NCI-H2029 treated with DMSO at 0.1 percent for 48 hours (cell line): ENCODE measurements at regions not wholly inside any gene's neighbourhood (a gene's known extent, or its start where the extent isn't known, plus 50 kb on each side); places are given as distances from the start of the nearest gene placed in this dataset.

Source experiments
- DNase-seq: peaks from one replicate; lab custom pipeline; 2025; lab: John Stamatoyannopoulos, UW

DNA sequence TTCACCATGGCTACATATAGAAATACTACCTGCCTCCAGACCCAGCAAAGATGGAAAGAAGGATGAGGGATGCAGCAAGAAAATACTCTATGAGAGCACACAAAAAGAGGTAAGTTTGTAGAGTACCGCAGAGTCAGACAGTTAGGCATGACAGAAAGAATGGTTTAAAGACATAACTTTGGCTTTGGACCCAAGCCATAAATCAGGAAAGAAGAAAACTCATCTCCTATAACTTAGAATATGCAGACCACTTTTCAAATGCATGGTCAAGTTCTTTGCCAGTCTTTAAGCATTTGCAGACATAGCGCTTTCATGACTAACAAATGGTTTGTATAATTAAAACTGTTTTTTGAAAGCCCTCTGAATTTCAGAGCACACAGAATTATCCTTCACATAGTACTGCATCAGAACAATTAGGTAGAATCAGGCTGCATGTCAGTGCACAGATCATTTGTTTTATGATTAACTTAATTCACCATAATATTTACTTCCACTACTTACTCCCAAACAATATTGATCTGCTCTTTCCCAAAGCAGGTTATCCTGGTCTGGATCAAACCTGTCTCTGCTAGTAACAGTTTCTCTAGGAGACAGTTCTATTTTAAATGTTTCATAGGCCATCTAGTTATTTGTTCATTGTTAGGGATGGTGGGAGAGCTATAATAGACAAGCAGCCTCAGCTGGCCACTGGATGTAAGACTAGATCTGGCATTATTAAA is 280.7 kb upstream of the NR5A2 start:
- DNase-seq = no peak

DNA sequence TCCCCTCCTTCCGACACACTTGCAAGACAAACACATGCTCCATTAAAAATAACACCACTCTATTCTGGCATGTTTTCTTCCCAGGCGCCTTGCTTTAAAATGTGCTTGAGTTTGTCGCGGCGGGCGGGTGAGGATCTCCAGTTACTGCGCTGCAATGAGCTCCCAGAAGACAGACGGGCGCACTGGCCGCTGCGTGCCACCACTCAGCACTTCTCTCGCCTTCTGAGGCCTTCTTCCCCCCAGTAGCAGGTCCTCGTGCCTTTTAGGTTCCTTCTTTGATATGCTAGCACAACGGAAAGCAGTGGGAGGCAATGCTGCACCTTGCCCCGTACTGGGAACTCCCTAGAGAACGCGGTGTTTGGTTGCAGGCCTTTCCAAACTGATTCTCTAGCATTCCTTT is 279.5 kb upstream of the NR5A2 start:
- no peak for DNase-seq

DNA sequence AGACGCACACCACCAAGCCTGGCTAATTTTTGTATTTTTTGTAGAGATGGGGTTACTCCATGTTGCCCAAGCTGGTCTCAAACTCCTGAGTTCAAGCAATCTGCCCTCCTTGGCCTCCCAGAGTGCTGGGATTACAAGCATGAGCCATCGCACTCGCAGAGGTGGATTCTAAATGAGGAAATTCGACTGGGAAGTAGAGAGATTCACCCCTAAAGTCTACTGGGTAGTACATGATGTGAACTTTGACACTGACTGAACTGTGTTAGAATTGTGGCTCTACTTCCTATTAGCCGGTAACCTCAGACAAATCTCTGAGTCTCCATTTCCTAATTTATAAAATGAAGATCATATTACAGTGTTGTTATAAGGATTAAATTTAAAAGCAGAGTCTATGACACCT is 276.0 kb upstream of the NR5A2 start:
- DNase-seq = no peak

DNA sequence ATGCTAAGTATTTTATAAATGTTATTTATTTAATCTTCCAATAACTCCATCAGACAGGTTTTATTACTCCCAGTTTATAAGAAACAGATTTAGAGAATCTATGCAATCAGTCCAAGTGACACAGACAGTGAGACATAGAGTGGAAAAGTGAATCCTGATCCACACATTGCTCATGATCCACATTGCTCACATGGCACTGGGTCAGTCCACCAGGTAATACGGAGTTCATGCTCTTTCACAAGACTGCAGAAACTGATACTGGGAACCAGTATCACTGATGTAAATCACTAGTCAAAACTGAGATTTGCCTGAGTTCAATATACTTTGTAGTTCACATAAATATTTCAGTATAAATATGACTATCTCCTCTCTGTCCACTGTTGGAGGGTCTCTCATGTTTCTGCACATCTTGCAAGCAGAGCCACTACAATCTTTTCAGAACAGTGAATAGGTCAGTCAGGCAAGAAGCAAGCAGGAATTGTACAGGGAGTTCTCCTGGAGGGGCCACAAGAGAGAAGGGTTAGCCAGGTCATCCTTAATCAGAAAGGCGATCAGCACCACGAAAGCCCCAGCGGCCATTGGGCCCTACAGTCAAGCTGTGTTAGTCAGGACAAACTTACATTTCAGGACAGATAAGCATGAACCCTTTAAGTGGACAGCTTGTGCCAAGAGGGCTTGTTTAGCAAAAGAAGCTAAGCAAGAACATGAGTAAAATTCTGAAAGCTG is 275.4 kb upstream of the NR5A2 start:
- no peak for DNase-seq

DNA sequence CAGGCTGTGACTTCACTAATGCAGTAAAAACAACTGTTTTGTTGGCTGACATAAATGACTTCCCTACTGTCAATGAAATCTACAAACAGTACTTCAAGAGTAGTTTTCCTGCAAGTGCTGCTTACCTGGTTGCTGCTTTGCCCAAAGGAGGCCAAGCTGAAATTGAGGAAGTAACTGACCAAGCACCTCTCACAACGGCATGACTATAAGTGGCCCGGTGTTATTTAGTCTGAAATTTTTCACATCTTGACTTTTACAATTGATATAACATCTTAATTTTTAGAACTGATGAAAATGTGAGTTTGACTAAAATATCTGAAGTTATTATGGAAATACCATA is 274.9 kb upstream of the NR5A2 start:
- DNase-seq = no peak

DNA sequence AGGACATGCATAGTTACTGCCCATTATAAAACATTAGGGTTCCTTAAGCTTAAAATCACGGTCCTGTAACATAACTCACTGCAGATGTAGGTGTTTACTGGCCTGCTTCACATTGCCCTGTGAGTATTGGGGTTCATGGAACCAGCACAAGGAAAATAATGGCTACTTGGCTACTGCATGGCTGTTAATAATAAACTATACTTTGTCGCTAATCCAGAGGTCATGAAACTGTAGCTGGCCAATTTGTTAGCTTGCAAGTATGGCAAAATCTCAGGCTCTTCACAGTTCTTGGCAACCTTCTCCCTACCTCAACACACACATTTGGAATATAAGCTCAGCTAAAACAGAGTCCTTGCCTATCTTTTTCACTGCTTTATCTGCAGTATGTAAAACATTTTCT is 274.0 kb upstream of the NR5A2 start:
- DNase-seq = no peak

DNA sequence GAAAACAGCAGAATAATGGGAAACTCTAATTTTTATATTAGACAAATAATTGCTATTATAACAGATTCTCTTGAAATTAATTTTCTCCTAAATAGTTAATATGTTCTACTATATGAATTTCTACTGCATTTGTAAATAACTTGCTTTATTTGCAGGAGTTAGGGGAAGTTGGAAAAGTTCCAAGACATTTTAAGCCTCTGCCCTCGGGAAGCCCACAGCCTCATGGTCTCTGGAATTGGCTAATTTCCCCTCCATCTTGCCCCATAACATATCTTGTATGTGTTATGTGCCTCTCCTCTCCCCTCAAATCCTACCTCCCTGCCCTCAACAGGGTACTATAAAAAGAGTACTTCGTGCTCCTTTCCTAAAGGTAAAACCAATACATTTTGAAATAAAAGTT is 271.4 kb upstream of the NR5A2 start:
- DNase-seq = no peak

DNA sequence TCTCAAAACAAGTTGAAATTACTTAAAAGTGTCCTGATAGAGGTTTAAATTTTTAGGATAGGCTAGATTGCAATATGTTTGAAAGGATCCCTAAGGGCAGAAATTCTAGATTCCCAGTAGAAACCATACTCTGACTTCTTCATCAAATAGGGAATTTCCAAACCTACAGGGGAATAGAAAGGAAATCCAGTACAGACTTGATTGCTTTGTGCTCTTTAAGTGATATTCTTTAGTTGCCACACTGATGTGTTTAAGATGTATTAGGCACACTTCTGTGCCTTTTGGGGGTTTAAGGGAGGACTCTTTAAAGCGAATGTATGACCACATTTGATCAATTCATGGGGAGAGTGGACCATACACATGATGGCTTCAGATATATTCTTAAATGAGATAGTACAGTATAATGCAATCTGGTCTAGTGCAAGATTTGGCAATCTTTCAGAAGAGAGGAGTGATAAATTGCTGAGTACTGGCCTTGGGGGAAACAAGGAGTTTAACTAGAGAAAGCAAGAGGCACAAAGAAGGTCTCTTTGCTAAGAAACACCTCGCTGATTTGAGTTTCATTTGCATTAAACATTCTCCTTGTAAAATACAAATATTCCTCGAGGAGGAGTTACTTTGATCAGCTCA is 268.8 kb upstream of the NR5A2 start:
- DNase-seq = no peak

DNA sequence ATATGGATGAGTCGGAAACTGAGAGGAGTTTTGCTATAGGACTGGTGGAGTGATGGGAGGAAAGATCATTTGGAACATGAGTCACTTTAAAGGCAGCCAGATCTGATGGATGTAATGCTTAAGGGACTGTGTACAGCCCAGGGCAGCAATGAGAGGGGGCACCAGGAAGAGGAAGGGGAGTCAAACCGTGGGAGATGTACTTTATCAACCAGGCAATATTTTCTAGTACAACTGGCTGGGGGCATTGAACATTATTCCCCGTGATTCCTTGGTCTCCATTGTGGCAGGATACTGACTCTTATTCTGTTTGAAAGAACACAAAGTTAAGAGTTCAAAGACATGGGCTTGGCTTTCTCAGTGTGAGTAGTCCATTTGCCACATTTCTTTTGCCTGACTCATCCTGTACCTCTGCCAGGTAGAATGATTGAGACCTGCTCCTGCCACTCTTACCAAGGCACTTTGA is 268.2 kb upstream of the NR5A2 start:
- no peak for DNase-seq

DNA sequence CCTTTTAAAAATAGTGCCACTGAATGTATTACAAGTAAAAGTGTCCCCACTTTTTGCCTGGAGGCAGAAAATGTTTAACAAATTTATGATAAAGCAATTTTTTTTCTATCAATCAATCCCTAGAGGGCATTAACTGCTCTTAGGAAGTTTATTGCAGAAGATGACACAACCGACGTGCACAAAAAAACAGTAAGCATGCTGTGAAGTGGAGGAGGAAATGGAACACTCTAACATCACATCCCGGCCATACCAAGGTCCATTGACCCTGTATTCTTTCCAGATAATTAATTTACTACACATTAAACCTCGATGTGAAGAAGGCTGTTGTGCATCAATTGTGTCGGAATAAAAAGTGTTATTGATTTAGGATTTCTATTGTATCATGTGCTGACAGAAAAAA is 264.9 kb upstream of the NR5A2 start:
- no peak for DNase-seq

DNA sequence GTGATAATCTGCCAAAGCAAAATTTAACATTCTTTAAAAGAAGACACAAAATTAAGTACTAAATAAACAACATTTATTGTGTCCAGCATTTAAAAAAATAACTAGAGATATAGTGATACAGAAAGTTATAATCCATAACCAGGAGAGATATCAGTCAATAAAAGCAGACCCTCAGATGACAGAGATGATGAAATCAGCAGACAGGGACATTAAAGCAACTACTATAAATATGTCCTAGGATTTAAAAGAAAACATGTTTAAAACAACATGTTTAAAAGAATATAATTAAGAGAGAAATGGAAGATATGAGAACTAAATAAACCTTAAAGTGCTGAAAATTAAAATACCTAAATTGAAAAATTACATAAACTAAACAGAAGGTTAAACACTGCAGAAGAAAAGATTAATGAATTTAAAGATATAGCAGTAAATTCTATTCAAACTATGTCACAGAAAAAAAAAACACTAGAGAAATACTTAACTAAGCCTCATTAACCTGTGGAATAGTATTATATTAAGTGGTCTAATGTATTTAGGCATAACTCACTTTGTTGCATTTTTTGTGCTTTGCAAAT is 261.2 kb upstream of the NR5A2 start:
- DNase-seq = no peak

DNA sequence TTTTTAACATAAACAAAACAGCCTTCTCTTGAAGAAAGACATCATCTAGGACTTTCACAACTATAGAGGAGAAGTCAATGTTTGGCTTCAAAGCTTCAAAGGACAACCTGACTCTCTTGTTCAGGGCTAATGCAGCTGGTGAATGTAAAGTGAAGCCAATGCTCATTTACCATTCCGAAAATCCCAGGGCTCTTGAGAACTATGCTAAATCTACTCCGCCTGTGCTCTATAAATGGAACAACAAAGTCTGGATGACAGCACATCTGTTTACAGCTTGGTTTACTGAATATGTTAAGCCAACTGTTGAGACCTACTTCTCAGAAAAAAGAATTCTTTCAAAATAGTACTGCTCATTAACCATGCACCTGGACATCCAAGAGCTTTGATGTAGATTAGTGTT is 259.8 kb upstream of the NR5A2 start:
- DNase-seq = no peak

DNA sequence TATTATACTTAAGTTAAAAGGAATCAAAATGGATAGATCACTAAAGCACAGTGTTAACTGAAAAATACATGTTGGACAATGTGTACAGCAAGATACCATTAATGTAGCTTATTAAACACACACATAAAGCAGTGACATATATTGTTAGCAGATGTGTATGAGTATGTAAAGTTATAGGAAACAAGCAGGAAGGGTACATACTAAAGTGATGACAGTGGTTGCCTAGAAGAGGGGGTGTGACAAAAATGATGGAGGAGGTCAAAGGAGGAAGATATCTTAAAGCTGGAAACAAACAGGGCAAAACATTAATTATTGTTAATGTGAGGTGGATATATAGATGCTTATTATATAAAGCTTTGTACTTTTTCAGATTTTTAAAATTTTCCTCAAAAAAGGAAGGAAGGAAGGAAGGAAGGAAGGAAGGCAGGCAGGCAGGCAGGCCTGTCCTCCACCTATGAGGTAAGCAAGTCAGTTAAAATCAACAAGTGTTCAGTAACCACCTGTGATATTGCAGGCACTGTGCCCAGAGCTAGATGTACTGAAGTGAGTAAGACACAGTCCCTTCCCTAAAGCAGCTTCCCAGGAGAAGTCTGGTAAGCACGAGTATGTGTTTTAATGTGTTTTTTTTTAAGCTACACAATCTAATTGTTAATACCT is 252.9 kb upstream of the NR5A2 start:
- DNase-seq = peak; percentile 62

DNA sequence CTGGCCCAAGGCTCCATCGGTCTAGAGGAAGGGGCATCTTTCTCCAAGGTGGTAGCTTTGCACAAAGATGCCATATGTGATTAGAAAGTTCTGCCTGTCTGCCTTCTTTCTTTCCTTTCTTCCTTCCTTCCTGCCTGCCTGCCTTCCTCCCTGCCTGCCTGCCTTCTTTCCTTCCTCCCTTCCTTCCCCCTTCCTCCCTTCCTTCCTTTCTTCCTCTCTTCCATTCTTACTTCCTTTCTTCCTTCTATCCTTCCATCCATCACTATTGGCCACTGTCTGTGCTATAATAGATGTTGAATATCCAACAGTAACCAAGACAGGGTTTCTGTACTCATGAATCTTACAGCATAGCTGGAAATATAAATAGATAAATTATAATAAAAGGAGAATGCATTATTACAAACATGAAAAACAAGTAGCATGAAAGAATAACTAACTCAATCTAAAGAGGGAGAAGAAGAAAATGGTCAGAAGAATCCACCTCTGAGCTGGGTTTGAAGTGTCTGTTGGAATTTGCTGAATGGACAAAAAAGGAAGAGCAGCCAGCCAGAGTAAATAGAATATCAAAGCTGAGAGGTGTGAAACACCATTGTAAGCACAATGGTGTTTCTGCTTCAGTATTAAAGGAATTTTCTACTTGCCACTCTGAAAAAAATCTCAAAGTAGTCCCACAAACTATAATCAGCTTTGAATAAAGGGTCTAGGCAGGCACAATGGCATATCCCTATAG is 250.6 kb upstream of the NR5A2 start:
- no peak for DNase-seq

DNA sequence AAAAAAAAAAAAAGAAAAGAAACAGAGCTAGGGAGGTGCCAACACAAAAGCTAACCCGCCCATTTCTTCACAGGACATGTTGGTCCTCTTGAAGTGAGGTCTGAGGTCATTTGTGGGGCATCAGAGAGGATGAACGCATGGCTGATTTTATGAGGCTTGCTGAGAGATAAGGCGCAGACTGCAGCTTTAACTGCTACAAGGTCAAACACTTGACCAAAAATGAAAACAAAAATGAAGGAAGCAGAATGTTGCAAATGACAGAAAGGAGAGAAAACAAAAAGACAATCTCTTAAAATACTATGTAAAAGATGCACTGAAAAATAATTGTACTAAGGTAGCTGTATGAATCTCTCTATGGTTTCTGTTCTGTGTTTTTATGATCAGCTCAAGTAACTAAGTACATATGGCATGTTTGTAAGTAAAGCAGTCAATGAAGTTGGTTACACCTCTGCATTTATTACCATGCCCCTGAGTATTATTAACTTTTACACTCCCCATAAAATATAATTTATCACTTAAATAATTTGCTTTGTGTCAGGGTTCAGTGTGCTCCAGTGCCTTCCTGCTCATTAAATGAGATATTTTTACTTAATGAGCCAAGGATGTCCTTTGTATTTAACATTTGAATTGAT is 249.1 kb upstream of the NR5A2 start:
- peak; percentile 42 for DNase-seq

DNA sequence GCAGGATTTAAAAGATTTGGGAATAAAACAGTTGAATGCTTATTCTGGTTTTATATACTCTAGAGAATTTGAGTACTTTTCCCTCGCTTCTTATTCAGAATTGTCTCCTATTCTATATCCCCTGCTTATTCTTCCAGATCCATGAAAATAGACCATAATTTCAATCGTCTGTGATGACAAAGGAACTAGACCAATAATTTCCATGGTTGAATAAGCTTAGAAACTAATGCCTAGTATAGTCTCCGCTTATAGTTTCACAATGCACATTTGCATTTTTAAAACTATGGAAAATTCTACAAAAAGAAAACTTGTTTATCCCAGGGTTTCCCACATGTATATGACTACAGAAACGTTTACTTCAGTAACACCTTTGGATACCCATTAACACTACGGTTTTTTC is 247.4 kb upstream of the NR5A2 start:
- DNase-seq = no peak

DNA sequence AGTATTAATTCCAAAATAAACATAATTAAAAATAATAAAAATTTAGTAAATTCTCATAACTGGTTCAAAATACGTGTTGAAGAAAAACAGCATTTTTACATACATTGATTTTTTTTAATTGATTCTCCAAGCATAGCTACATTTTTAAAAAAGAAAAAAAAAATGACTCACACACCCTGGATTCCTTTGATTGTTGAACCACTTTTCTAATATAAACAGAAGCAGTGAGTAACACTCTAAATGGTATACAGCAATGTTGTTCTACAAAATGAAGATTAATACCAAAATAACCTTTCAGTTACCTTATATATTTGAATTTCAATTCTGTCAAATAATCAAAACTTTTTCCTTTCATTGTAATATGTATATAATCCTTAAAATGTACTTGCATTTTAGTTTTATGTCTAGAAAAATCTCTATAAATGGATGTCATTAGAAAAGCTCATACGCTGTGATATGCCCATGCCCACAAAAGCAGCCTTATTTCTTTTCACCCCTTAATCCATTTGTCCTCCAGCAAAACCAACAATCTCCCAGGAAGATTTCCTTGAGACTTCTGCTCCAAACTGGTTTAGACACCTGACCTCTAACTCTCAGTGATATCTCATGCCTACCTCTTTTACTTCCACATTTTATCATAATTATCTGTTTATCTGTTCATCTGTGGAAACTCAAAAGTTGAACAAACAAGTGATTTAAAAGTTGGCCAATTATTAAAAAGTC is 246.4 kb upstream of the NR5A2 start:
- no peak for DNase-seq

DNA sequence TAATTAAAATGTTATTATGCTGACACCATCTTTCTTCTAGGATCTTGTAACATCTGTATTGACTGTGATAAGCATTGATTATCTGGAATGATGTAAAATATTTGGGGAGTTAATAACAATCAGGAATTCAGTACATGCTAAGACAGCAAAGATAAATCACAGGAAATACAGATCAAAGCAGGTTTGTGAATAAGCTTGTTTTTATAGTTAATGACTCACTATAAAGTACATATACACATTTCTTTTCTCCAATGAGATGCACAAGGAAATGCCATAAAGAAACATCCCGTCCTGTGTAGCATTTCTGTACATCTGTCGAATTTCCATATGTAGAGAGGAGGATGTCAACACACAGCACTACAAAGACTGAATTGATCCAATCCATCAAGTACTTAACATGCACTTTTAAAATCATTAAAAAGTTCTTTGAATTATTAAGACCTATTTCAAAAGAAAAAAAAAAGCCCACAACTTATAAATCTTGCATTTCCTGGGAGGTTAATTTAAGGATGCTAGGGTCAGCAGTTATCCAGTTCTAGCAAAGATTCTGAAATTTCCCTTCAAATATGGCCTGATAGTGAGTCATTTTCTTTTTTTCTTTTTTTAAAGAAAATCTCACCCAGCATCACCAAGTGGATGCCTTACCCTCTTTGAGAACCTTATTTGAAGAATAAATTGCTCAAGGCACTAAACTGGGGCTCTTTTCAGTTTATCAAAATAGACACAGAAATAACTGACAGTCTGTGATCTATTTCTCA is 243.2 kb upstream of the NR5A2 start:
- DNase-seq = no peak

DNA sequence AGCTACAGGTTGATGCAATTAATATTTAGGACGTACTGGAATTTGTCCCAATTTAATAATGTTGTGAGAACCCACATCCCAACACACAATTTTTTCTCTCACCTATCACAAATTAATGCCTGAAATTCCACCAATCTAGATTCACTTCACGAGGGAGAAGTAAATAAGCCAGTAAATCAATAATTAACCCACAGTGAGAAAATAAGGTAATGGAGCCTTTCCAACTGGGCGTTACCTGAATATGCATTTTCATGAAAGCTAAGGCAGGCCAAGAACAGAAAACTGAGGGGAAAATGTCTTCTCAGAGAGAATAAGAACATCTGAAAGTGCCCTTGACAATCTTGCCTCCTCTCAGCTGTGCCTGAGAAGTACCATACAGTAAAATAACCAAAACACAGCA is 240.8 kb upstream of the NR5A2 start:
- DNase-seq = no peak

DNA sequence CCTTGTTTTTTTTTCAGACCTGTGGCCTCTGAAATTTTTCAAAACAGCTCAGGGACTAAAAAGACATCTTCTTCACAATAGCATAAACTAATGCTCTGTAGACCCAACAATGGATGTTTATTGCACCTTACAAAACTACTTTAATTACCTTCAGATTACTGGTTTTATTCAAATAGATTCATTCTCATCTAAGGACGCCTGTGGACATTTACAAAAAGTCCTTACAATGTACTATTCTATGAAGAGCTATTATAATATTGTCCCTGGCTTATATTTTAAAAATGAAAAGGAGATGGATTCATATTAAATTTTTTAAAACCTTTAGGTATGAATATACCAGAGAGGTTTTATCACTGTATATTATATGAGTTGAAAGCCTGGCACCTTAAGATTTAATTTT is 238.4 kb upstream of the NR5A2 start:
- DNase-seq = no peak
